K562 (cell line): ENCODE measurements at regions not wholly inside any gene's neighbourhood (a gene's known extent, or its start where the extent isn't known, plus 50 kb on each side); places are given as distances from the start of the nearest gene placed in this dataset.

Source experiments
- CBX2 ChIP-seq: fragments of 200-600 bp; sonication (generic); IDR thresholded peaks from one replicate; pipeline ENCODE4 v1.6.1; 2012; ENCODE audit warnings: mild to moderate bottlenecking, low read length, inconsistent platforms; ENCODE audit not compliant: insufficient read depth, poor library complexity, severe bottlenecking
- EP300 ChIP-seq: IDR thresholded peaks from 2 replicates; pipeline ENCODE4 v1.6.1; 2012; ENCODE audit warnings: low read length, improper control_type of control experiment
- GTF2F1 ChIP-seq: IDR thresholded peaks from 2 replicates; pipeline ENCODE4 v1.6.1; 2011; ENCODE audit warnings: low read depth, low read length, improper control_type of control experiment
- KLF1 ChIP-seq: fragments of 450-650 bp; IDR thresholded peaks from 2 replicates; pipeline ENCODE4 v1.6.1; 2016; ENCODE audit warnings: missing genetic modification characterization, missing compliant biosample characterization
- MYC ChIP-seq, 2 experiments: fragments of 250-450 bp in 1 of 2; sonication (Bioruptor Pico) in 1 of 2; IDR thresholded peaks; 2 replicates each; pipeline versions ENCODE4 v1.5.1 to v1.6.1; 2012 to 2021; ENCODE audit warnings: low read depth in 2 of 2, borderline replicate concordance in 1 of 2, improper control_type of control experiment in 1 of 2, low read length in 1 of 2, mild to moderate bottlenecking in 1 of 2, moderate library complexity in 1 of 2
- POLR2A ChIP-seq: fragments of 450-650 bp; conservative IDR thresholded peaks from 2 replicates; pipeline ENCODE4 v1.6.1; 2016
- RBFOX2 ChIP-seq: fragments of 200-400 bp; formaldehyde crosslinking; IDR thresholded peaks from 2 replicates; pipeline ENCODE4 v1.6.1; 2017; ENCODE audit warnings: low read depth, mild to moderate bottlenecking, low read length, moderate library complexity
- ZNF785 ChIP-seq: fragments of 250-450 bp; sonication (Bioruptor Pico); IDR thresholded peaks from 2 replicates; pipeline ENCODE4 v1.4.0; 2020; ENCODE audit warnings: mild to moderate bottlenecking
- TF ChIP-seq, protein P1 (sequence below), 3 experiments: IDR thresholded peaks in 2 of 3; conservative IDR thresholded peaks in 1 of 3; 2 replicates each; pipeline ENCODE4 v1.5.1; 2011 to 2012; ENCODE audit warnings: low read length in 3 of 3, mild to moderate bottlenecking in 3 of 3, control low read depth in 2 of 3, improper control_type of control experiment in 1 of 3, inconsistent platforms in 1 of 3, low read depth in 1 of 3, mixed read lengths in 1 of 3, moderate library complexity in 1 of 3; ENCODE audit not compliant: insufficient read depth in 2 of 3
- TF ChIP-seq, protein P2 (sequence below): fragments of 250-450 bp; sonication (Bioruptor Pico); IDR thresholded peaks from 2 replicates; pipeline ENCODE4 v1.5.0; 2020; ENCODE audit warnings: mild to moderate bottlenecking, borderline replicate concordance
- TF ChIP-seq, protein P3 (sequence below): fragments of 450-650 bp; IDR thresholded peaks from 2 replicates; pipeline ENCODE4 v1.6.1; 2016; ENCODE audit warnings: antibody characterized with exemption

GRCh38 chr19:27833031-27833430, 1379.9 kb downstream of the UQCRFS1 start:
- TF ChIP-seq CBX2 (no peak), RBFOX2 (no peak), MYC (IDR thresholded peaks at IDR 0.05; ENCODE audit: low read depth, low read length) (no peak), MYC (CRISPR knock-in tag; IDR thresholded peaks at IDR 0.05; ENCODE audit: borderline replicate concordance, low read depth) (no peak), ZNF785 (CRISPR knock-in tag) (no peak), POLR2A (no peak), GTF2F1 (no peak), KLF1 (tag) (no peak), EP300 (no peak)
- TF ChIP-seq, protein P1, sequence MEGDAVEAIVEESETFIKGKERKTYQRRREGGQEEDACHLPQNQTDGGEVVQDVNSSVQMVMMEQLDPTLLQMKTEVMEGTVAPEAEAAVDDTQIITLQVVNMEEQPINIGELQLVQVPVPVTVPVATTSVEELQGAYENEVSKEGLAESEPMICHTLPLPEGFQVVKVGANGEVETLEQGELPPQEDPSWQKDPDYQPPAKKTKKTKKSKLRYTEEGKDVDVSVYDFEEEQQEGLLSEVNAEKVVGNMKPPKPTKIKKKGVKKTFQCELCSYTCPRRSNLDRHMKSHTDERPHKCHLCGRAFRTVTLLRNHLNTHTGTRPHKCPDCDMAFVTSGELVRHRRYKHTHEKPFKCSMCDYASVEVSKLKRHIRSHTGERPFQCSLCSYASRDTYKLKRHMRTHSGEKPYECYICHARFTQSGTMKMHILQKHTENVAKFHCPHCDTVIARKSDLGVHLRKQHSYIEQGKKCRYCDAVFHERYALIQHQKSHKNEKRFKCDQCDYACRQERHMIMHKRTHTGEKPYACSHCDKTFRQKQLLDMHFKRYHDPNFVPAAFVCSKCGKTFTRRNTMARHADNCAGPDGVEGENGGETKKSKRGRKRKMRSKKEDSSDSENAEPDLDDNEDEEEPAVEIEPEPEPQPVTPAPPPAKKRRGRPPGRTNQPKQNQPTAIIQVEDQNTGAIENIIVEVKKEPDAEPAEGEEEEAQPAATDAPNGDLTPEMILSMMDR (IDR thresholded peaks at IDR 0.05 in 2 of 3, conservative IDR thresholded peaks at IDR 0.05 in 1 of 3; ENCODE audit: insufficient read depth in 2 of 3, low read depth in 1 of 3, low read length in 3 of 3): no peak
- TF ChIP-seq, protein P2, sequence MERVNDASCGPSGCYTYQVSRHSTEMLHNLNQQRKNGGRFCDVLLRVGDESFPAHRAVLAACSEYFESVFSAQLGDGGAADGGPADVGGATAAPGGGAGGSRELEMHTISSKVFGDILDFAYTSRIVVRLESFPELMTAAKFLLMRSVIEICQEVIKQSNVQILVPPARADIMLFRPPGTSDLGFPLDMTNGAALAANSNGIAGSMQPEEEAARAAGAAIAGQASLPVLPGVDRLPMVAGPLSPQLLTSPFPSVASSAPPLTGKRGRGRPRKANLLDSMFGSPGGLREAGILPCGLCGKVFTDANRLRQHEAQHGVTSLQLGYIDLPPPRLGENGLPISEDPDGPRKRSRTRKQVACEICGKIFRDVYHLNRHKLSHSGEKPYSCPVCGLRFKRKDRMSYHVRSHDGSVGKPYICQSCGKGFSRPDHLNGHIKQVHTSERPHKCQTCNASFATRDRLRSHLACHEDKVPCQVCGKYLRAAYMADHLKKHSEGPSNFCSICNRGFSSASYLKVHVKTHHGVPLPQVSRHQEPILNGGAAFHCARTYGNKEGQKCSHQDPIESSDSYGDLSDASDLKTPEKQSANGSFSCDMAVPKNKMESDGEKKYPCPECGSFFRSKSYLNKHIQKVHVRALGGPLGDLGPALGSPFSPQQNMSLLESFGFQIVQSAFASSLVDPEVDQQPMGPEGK (CRISPR knock-in tag): no peak
- TF ChIP-seq, protein P3, sequence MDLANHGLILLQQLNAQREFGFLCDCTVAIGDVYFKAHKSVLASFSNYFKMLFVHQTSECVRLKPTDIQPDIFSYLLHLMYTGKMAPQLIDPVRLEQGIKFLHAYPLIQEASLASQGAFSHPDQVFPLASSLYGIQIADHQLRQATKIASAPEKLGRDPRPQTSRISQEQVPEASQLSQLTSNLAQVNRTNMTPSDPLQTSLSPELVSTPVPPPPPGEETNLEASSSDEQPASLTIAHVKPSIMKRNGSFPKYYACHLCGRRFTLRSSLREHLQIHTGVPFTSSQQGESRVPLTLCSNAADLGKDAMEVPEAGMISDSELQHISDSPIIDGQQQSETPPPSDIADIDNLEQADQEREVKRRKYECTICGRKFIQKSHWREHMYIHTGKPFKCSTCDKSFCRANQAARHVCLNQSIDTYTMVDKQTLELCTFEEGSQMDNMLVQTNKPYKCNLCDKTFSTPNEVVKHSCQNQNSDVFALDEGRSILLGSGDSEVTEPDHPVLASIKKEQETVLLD: no peak
